Neural cell (in vitro differentiated cells): ENCODE measurements at regions not wholly inside any gene's neighbourhood (a gene's known extent, or its start where the extent isn't known, plus 50 kb on each side); places are given as distances from the start of the nearest gene placed in this dataset.

Source experiments
- H2AFZ ChIP-seq: fragments of 200-600, 300-800 bp; sonication (generic), shearing (Covaris generic); 2 replicates; pipeline ENCODE4 v1.6.0; 2014; ENCODE audit warnings: low read depth, mild to moderate bottlenecking, antibody characterized with exemption, low read length, moderate library complexity
- H3F3A ChIP-seq: fragments of 200-600 bp; shearing (Covaris generic); 2 replicates; pipeline ENCODE4 v1.6.1; 2016; ENCODE audit warnings: mild to moderate bottlenecking, moderate library complexity, mixed read lengths, antibody characterized with exemption, low read length; ENCODE audit not compliant: insufficient read depth, poor library complexity, severe bottlenecking
- H3K27ac ChIP-seq: fragments of 200-600, 300-800 bp; sonication (generic), shearing (Covaris generic); 2 replicates; pipeline ENCODE4 v1.5.1; 2014; ENCODE audit warnings: mild to moderate bottlenecking, low read length, moderate library complexity
- H3K27me3 ChIP-seq: fragments of 300-800, 200-600 bp; sonication (generic), shearing (Covaris generic); 2 replicates; pipeline ENCODE4 v1.6.0; 2014; ENCODE audit warnings: mild to moderate bottlenecking, low read depth, low read length, moderate library complexity; ENCODE audit not compliant: insufficient read depth
- H3K36me3 ChIP-seq: fragments of 300-800, 200-600 bp; sonication (generic), shearing (Covaris generic); 2 replicates; pipeline ENCODE4 v1.5.1; 2014; ENCODE audit warnings: mild to moderate bottlenecking, antibody characterized with exemption, low read length, moderate library complexity; ENCODE audit not compliant: insufficient read depth
- H3K4me2 ChIP-seq: fragments of 300-800, 200-600 bp; sonication (generic), shearing (Covaris generic); 2 replicates; pipeline ENCODE4 v1.6.0; 2014; ENCODE audit warnings: mild to moderate bottlenecking, low read length
- H3K4me3 ChIP-seq: fragments of 300-800, 200-600 bp; sonication (generic), shearing (Covaris generic); 2 replicates; pipeline ENCODE4 v1.5.1; 2014; ENCODE audit warnings: mild to moderate bottlenecking, low read length, moderate library complexity
- H3K79me2 ChIP-seq: fragments of 200-600 bp; shearing (Covaris generic); replicated peaks from 2 replicates; pipeline ENCODE4 v1.6.0; 2014; ENCODE audit warnings: mild to moderate bottlenecking, low read length, moderate library complexity; ENCODE audit not compliant: insufficient read depth
- H3K9ac ChIP-seq: fragments of 300-800, 200-600 bp; sonication (generic), shearing (Covaris generic); 2 replicates; pipeline ENCODE4 v1.6.1; 2016; ENCODE audit warnings: mild to moderate bottlenecking, low read length, mixed read lengths
- H3K9me2 ChIP-seq: fragments of 200-600 bp; shearing (Covaris generic); 2 replicates; pipeline ENCODE4 v1.6.1; 2016; ENCODE audit warnings: mild to moderate bottlenecking, low read length, mixed read lengths; ENCODE audit not compliant: insufficient read depth
- H3K9me3 ChIP-seq: fragments of 200-600, 300-800 bp; sonication (generic), shearing (Covaris generic); 2 replicates; pipeline ENCODE4 v1.6.1; 2016; ENCODE audit warnings: mild to moderate bottlenecking, mixed run types, low read length, moderate library complexity, mixed read lengths
- H4K20me1 ChIP-seq: fragments of 200-600 bp; shearing (Covaris generic); 2 replicates; pipeline ENCODE4 v1.6.1; 2016; ENCODE audit warnings: mild to moderate bottlenecking, mixed run types; ENCODE audit not compliant: insufficient read depth
- CTCF ChIP-seq: fragments of 450-650 bp; IDR thresholded peaks from 2 replicates; pipeline ENCODE4 v1.5.1; 2014; ENCODE audit warnings: antibody characterized with exemption, mild to moderate bottlenecking, moderate library complexity; ENCODE audit not compliant: poor library complexity, severe bottlenecking
- EP300 ChIP-seq: fragments of 450-650 bp; conservative IDR thresholded peaks from 2 replicates; pipeline ENCODE4 v1.6.1; 2014; ENCODE audit warnings: antibody characterized with exemption, mild to moderate bottlenecking, moderate library complexity; ENCODE audit not compliant: poor library complexity, severe bottlenecking
- EZH2 ChIP-seq: fragments of 200-600, 300-800 bp; shearing (Covaris generic), sonication (generic); IDR thresholded peaks from 2 replicates; pipeline ENCODE4 v1.6.1; 2014; ENCODE audit warnings: antibody characterized with exemption, low read length, borderline replicate concordance, mild to moderate bottlenecking; ENCODE audit not compliant: insufficient read depth, poor library complexity, severe bottlenecking
- MXI1 ChIP-seq: fragments of 450-650 bp; conservative IDR thresholded peaks from 2 replicates; pipeline ENCODE4 v1.6.1; 2014; ENCODE audit warnings: antibody characterized with exemption, mild to moderate bottlenecking; ENCODE audit not compliant: poor library complexity, severe bottlenecking
- POLR2AphosphoS5 ChIP-seq: IDR thresholded peaks from 2 replicates; pipeline ENCODE4 v1.6.1; 2012
- RAD21 ChIP-seq: fragments of 450-650 bp; conservative IDR thresholded peaks from 2 replicates; pipeline ENCODE4 v1.6.1; 2014; ENCODE audit warnings: antibody characterized with exemption, mild to moderate bottlenecking, moderate library complexity
- REST ChIP-seq: IDR thresholded peaks from 2 replicates; pipeline ENCODE4 v1.6.1; 2012; ENCODE audit warnings: borderline replicate concordance
- SMC3 ChIP-seq: fragments of 450-650 bp; conservative IDR thresholded peaks from 2 replicates; pipeline ENCODE4 v1.6.1; 2014; ENCODE audit warnings: antibody characterized with exemption, mild to moderate bottlenecking, moderate library complexity; ENCODE audit not compliant: poor library complexity
- TAF1 ChIP-seq: IDR thresholded peaks from 2 replicates; pipeline ENCODE4 v1.6.1; 2012; ENCODE audit warnings: low read depth

GRCh38 chr9:81035171-81035570, 654.2 kb downstream of the TLE1 start:
- H3K36me3 ChIP-seq, result no peaks in the 10 kb centered on the region
- no peak overlapping the region for H2AFZ ChIP-seq
- H3K4me2 ChIP-seq, result no peak overlapping the region
- no peaks in the 10 kb centered on the region for H3K9me2 ChIP-seq
- no peak overlapping the region for H3K4me3 ChIP-seq
- H3K27me3 ChIP-seq, result no peaks in the 10 kb centered on the region
- no peaks in the 10 kb centered on the region for H3F3A ChIP-seq
- H3K9me3 ChIP-seq, result no peaks in the 10 kb centered on the region
- no peak overlapping the region for H3K9ac ChIP-seq
- H3K79me2 ChIP-seq, result no peaks in the 10 kb centered on the region
- H3K27ac ChIP-seq, result no peak overlapping the region
- H4K20me1 ChIP-seq, result no peaks in the 10 kb centered on the region
- TF ChIP-seq MXI1 (no peak), EZH2 (no peak), TAF1 (no peak), RAD21 (no peak), REST (no peak), CTCF (no peak), EP300 (no peak), SMC3 (no peak), POLR2AphosphoS5 (no peak)

- no peaks in the 10 kb centered on the region for H3K9me3 ChIP-seq
- no peak overlapping the region for H2AFZ ChIP-seq
- no peaks in the 10 kb centered on the region for H3K9me2 ChIP-seq
- no peaks in the 10 kb centered on the region for H3K36me3 ChIP-seq
- H3K27me3 ChIP-seq, result no peaks in the 10 kb centered on the region
- no peak overlapping the region for H3K9ac ChIP-seq
- H3F3A ChIP-seq, result no peaks in the 10 kb centered on the region
- no peak overlapping the region for H3K4me2 ChIP-seq
- no peak overlapping the region for H3K4me3 ChIP-seq
- no peak for TF ChIP-seq REST
- TF ChIP-seq EZH2, result no peak
- no peak for TF ChIP-seq EP300
- no peak for TF ChIP-seq TAF1
- TF ChIP-seq SMC3, result no peak
- no peak for TF ChIP-seq CTCF
- no peak for TF ChIP-seq POLR2AphosphoS5
- no peak for TF ChIP-seq MXI1
- TF ChIP-seq RAD21, result no peak
- no peak overlapping the region for H3K27ac ChIP-seq
- no peaks in the 10 kb centered on the region for H4K20me1 ChIP-seq
- H3K79me2 ChIP-seq, result no peaks in the 10 kb centered on the region
These were observed 656.5 kb downstream of the TLE1 start for GRCh38 chr9:81032831-81033230.
